HEK293 (cell line): ENCODE measurements at regions not wholly inside any gene's neighbourhood (a gene's known extent, or its start where the extent isn't known, plus 50 kb on each side); places are given as distances from the start of the nearest gene placed in this dataset.

Experiments
- GLI4 ChIP-seq: fragments of 450-650 bp; formaldehyde crosslinking; IDR thresholded peaks from 2 replicates; pipeline ENCODE4 v1.5.1; 2016; ENCODE audit warnings: missing biosample characterization, missing genetic modification characterization
- ZBTB21 ChIP-seq: fragments of 450-650 bp; formaldehyde crosslinking; IDR thresholded peaks from 2 replicates; pipeline ENCODE4 v1.5.1; 2017; ENCODE audit warnings: missing biosample characterization, missing genetic modification characterization
- ZNF133 ChIP-seq: fragments of 450-650 bp; formaldehyde crosslinking; IDR thresholded peaks from 2 replicates; pipeline ENCODE4 v1.5.1; 2016; ENCODE audit warnings: missing biosample characterization, missing genetic modification characterization
- ZNF560 ChIP-seq: fragments of 450-650 bp; formaldehyde crosslinking; IDR thresholded peaks from 2 replicates; pipeline ENCODE4 v1.5.1; 2017; ENCODE audit warnings: missing biosample characterization, missing genetic modification characterization, borderline replicate concordance
- ZNF571 ChIP-seq: fragments of 450-650 bp; formaldehyde crosslinking; IDR thresholded peaks from 2 replicates; pipeline ENCODE4 v1.5.0; 2017; ENCODE audit warnings: missing biosample characterization, missing genetic modification characterization
- ZNF664 ChIP-seq: fragments of 450-650 bp; formaldehyde crosslinking; IDR thresholded peaks from 2 replicates; pipeline ENCODE4 v1.5.1; 2016; ENCODE audit warnings: missing biosample characterization, missing genetic modification characterization
- ZNF792 ChIP-seq: fragments of 450-650 bp; formaldehyde crosslinking; IDR thresholded peaks from 2 replicates; pipeline ENCODE4 v1.5.1; 2016; ENCODE audit warnings: missing biosample characterization, missing genetic modification characterization
- TF ChIP-seq, protein P1 (sequence below): fragments of 450-650 bp; formaldehyde crosslinking; IDR thresholded peaks from 2 replicates; pipeline ENCODE4; 2016; ENCODE audit warnings: missing biosample characterization, missing genetic modification characterization
- TF ChIP-seq, protein P2 (sequence below): fragments of 450-650 bp; formaldehyde crosslinking; IDR thresholded peaks from 2 replicates; pipeline ENCODE4 v1.5.1; 2016; ENCODE audit warnings: missing biosample characterization, missing genetic modification characterization
- TF ChIP-seq, protein P3 (sequence below): IDR thresholded peaks from 2 replicates; pipeline ENCODE4 v1.6.1; 2011; ENCODE audit warnings: mild to moderate bottlenecking, low read depth, low read length, borderline replicate concordance

DNA sequence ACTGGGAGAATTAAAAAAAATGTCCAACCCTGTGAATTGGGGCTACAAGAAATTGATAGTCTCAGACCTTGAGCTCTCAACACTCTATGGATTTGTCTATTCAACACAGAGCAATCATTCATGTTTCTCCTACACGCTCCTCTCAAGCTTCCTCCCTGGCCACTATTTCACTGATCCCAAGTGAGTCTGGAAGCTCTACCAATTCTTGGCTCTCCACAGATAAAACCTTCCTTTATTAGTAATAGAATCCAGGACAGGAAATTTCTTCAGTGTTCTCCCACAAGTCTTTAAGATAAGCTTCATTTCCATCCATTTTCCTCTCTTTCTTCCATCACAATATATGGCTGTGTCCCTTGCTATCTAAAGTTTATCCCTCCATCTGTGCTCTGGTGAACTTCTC lies 215.1 kb upstream of the PAPPA start:
- no peak for TF ChIP-seq GLI4 (tag by site-specific recombination)
- TF ChIP-seq, protein P1, sequence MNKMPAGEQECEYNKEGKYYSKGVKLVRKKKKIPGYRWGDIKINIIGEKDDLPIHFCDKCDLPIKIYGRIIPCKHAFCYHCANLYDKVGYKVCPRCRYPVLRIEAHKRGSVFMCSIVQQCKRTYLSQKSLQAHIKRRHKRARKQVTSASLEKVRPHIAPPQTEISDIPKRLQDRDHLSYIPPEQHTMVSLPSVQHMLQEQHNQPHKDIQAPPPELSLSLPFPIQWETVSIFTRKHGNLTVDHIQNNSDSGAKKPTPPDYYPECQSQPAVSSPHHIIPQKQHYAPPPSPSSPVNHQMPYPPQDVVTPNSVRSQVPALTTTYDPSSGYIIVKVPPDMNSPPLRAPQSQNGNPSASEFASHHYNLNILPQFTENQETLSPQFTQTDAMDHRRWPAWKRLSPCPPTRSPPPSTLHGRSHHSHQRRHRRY (tag by site-specific recombination): no peak
- TF ChIP-seq, protein P2, sequence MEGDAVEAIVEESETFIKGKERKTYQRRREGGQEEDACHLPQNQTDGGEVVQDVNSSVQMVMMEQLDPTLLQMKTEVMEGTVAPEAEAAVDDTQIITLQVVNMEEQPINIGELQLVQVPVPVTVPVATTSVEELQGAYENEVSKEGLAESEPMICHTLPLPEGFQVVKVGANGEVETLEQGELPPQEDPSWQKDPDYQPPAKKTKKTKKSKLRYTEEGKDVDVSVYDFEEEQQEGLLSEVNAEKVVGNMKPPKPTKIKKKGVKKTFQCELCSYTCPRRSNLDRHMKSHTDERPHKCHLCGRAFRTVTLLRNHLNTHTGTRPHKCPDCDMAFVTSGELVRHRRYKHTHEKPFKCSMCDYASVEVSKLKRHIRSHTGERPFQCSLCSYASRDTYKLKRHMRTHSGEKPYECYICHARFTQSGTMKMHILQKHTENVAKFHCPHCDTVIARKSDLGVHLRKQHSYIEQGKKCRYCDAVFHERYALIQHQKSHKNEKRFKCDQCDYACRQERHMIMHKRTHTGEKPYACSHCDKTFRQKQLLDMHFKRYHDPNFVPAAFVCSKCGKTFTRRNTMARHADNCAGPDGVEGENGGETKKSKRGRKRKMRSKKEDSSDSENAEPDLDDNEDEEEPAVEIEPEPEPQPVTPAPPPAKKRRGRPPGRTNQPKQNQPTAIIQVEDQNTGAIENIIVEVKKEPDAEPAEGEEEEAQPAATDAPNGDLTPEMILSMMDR (tag by site-specific recombination): no peak
- TF ChIP-seq ZNF792 (tag by site-specific recombination): no peak
- TF ChIP-seq ZNF133 (tag by site-specific recombination): no peak
- no peak for TF ChIP-seq ZNF571
- no peak for TF ChIP-seq ZNF560 (tag by site-specific recombination)
- TF ChIP-seq ZBTB21 (tag by site-specific recombination): no peak
- TF ChIP-seq, protein P3, sequence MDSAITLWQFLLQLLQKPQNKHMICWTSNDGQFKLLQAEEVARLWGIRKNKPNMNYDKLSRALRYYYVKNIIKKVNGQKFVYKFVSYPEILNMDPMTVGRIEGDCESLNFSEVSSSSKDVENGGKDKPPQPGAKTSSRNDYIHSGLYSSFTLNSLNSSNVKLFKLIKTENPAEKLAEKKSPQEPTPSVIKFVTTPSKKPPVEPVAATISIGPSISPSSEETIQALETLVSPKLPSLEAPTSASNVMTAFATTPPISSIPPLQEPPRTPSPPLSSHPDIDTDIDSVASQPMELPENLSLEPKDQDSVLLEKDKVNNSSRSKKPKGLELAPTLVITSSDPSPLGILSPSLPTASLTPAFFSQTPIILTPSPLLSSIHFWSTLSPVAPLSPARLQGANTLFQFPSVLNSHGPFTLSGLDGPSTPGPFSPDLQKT: no peak
- TF ChIP-seq ZNF664 (tag by site-specific recombination): no peak
